SK-N-SH (cell line): ENCODE measurements at regions not wholly inside any gene's neighbourhood (a gene's known extent, or its start where the extent isn't known, plus 50 kb on each side); places are given as distances from the start of the nearest gene placed in this dataset.

Source experiments
- CTCF ChIA-PET: fragments of 300-600, 350-600 bp; formaldehyde crosslinking; extraction: SDS; loops from one replicate; lab custom pipeline; 2021; lab: Yijun Ruan, JAX
- POLR2A ChIA-PET: fragments of 350-600 bp; sonication (Branson Sonifier 250); formaldehyde crosslinking; extraction: SDS; loops from one replicate; lab custom pipeline; 2020; ENCODE audit warnings: antibody characterized with exemption, inconsistent platforms; lab: Yijun Ruan, JAX
- DNase-seq: peaks from one replicate; pipeline ENCODE4 v3.0.0; 2012
- H2AFZ ChIP-seq: fragments of 200-600 bp; sonication (generic); 2 replicates; pipeline ENCODE4 v1.8.1; 2016; ENCODE audit warnings: antibody characterized with exemption, mild to moderate bottlenecking, low read depth
- H3F3A ChIP-seq: fragments of 200-600 bp; sonication (generic); replicated peaks from 2 replicates; pipeline ENCODE3; 2016; ENCODE audit warnings: antibody characterized with exemption, mild to moderate bottlenecking; ENCODE audit not compliant: insufficient read depth
- H3K27ac ChIP-seq, 2 experiments: fragments of 200-500 bp in 1 of 2; fragments of 200-600 bp in 1 of 2; sonication (Bioruptor generic) in 1 of 2; sonication (generic), shearing (Covaris generic) in 1 of 2; 2 replicates each; pipeline versions ENCODE4 v1.5.1 to v1.6.1; 2014 to 2016; ENCODE audit warnings: low read depth in 2 of 2, inconsistent platforms in 1 of 2, low read length in 1 of 2, mild to moderate bottlenecking in 1 of 2, mixed read lengths in 1 of 2
- H3K27me3 ChIP-seq: fragments of 200-600 bp; sonication (generic), shearing (Covaris generic); 2 replicates; pipeline ENCODE4 v1.6.1; 2016; ENCODE audit warnings: mixed run types; ENCODE audit not compliant: insufficient read depth
- H3K36me3 ChIP-seq, 2 experiments: fragments of 200-500 bp in 1 of 2; fragments of 200-600 bp in 1 of 2; sonication (Bioruptor generic) in 1 of 2; sonication (generic) in 1 of 2; replicated peaks in 1 of 2; 2 replicates each; pipeline versions ENCODE3 to v1.5.1; 2014 to 2016; ENCODE audit warnings: low read length in 1 of 2, mild to moderate bottlenecking in 1 of 2; ENCODE audit not compliant: insufficient read depth in 2 of 2, control insufficient read depth in 1 of 2
- H3K4me1 ChIP-seq, 2 experiments: fragments of 200-500 bp in 1 of 2; fragments of 200-600 bp in 1 of 2; sonication (Bioruptor generic) in 1 of 2; sonication (generic), shearing (Covaris generic) in 1 of 2; 2 replicates each; pipeline versions ENCODE4 v1.5.1 to v1.6.1; 2014 to 2016; ENCODE audit warnings: low read depth in 1 of 2, low read length in 1 of 2, mixed run types in 1 of 2; ENCODE audit not compliant: insufficient read depth in 2 of 2, control insufficient read depth in 1 of 2
- H3K4me2 ChIP-seq: fragments of 200-600 bp; sonication (generic), shearing (Covaris generic); 2 replicates; pipeline ENCODE4 v1.6.1; 2017; ENCODE audit warnings: mixed run types
- H3K4me3 ChIP-seq, 2 experiments: fragments of 200-500 bp in 1 of 2; fragments of 200-600 bp in 1 of 2; sonication (Bioruptor generic) in 1 of 2; sonication (generic), shearing (Covaris generic) in 1 of 2; 2 replicates each; pipeline versions ENCODE4 v1.5.1 to v1.8.1; 2014 to 2016; ENCODE audit warnings: low read depth in 2 of 2, inconsistent platforms in 1 of 2, low read length in 1 of 2, mild to moderate bottlenecking in 1 of 2, mixed read lengths in 1 of 2, moderate library complexity in 1 of 2
- H3K79me2 ChIP-seq: fragments of 200-600 bp; sonication (generic); 2 replicates; pipeline ENCODE4 v1.8.1; 2017; ENCODE audit warnings: mild to moderate bottlenecking; ENCODE audit not compliant: insufficient read depth
- H3K9ac ChIP-seq: fragments of 200-600 bp; sonication (generic); 2 replicates; pipeline ENCODE4 v1.6.1; 2017; ENCODE audit warnings: mixed run types
- H3K9me2 ChIP-seq: fragments of 200-600 bp; sonication (generic); 2 replicates; pipeline ENCODE4 v1.6.1; 2017; ENCODE audit warnings: mixed run types
- H3K9me3 ChIP-seq: fragments of 200-600 bp; sonication (generic); 2 replicates; pipeline ENCODE4 v1.6.1; 2017; ENCODE audit warnings: mixed run types, mild to moderate bottlenecking, moderate library complexity
- H4K20me1 ChIP-seq: fragments of 200-600 bp; sonication (generic); 2 replicates; pipeline ENCODE4 v1.6.1; 2017; ENCODE audit warnings: mild to moderate bottlenecking, mixed run types; ENCODE audit not compliant: insufficient read depth
- ELF1 ChIP-seq: IDR thresholded peaks from 2 replicates; pipeline ENCODE4 v1.4.0; 2012
- JUND ChIP-seq: IDR thresholded peaks from 2 replicates; pipeline ENCODE4 v1.4.0; 2012
- NFIC ChIP-seq: IDR thresholded peaks from 2 replicates; pipeline ENCODE4 v1.4.0; 2012; ENCODE audit warnings: borderline replicate concordance
- NRF1 ChIP-seq: IDR thresholded peaks from 2 replicates; pipeline ENCODE4 v1.6.1; 2012; ENCODE audit warnings: low read depth, mild to moderate bottlenecking, low read length
- PBX3 ChIP-seq: IDR thresholded peaks from 2 replicates; pipeline ENCODE4; 2012
- RCOR1 ChIP-seq: fragments of 150-350 bp; IDR thresholded peaks from 2 replicates; pipeline ENCODE4 v1.6.1; 2017; ENCODE audit warnings: antibody characterized with exemption, low read length
- USF1 ChIP-seq: IDR thresholded peaks from 2 replicates; pipeline ENCODE4 v1.4.0; 2012; ENCODE audit warnings: low read depth, borderline replicate concordance
- USF2 ChIP-seq: fragments of 150-350 bp; IDR thresholded peaks from 2 replicates; pipeline ENCODE4 v1.6.1; 2017; ENCODE audit warnings: antibody characterized with exemption, low read length, low read depth, borderline replicate concordance
- WGBS: methylation state at CpG from one replicate; pipeline ENCODE4 v1.1.6; 2017; ENCODE audit warnings: low lambda C conversion rate; 5-methylcytosine and 5-hydroxymethylcytosine counted together

- Histone ChIP-seq H3K4me2 (peak overlapping the region; percentile 29; the same call in 1 of the 2 replicates), H4K20me1 (no peaks in the 10 kb centered on the region), H3K27ac (peak overlapping the region; percentile 83 to 87; a peak in 3 of 4 replicates), H2AFZ (peak overlapping the region; percentile 9; the same call in 1 of the 2 replicates), H3K9me2 (no peaks in the 10 kb centered on the region), H3K9me3 (no peaks in the 10 kb centered on the region), H3K9ac (peak overlapping the region; percentile 45; the same call in 1 of the 2 replicates), H3F3A (peaks cover 26% of the 10 kb centered on the region), H3K4me3 (no peak overlapping the region), H3K79me2 (no peaks in the 10 kb centered on the region), H3K4me1 (peaks cover 0 to 21% of the 10 kb centered on the region in 2 experiments; a peak in 2 of 4 replicates), H3K27me3 (no peaks in the 10 kb centered on the region), H3K36me3 (no peaks in the 10 kb centered on the region)
- POLR2A ChIA-PET = no interaction called here
- DNase-seq = no peak
- TF ChIP-seq RCOR1 = no peak
- no peak for TF ChIP-seq USF2
- 53% methylated on average over 4 of the region's 4 CpGs for WGBS
- CTCF ChIA-PET = no interaction called here
Observed at GRCh38 chr6:139588734-139589593, 214.5 kb upstream of the CITED2 start.

- Histone ChIP-seq H3K36me3 (no peaks in the 10 kb centered on the region), H3K4me2 (peak overlapping the region; percentile 29; the same call in 1 of the 2 replicates), H3K9me3 (no peaks in the 10 kb centered on the region), H3F3A (peaks cover 29% of the 10 kb centered on the region), H2AFZ (peak overlapping the region; percentile 9; the same call in 1 of the 2 replicates), H3K79me2 (no peaks in the 10 kb centered on the region), H3K27me3 (no peaks in the 10 kb centered on the region), H3K9me2 (no peaks in the 10 kb centered on the region), H4K20me1 (no peaks in the 10 kb centered on the region), H3K4me1 (peaks cover 0 to 24% of the 10 kb centered on the region in 2 experiments; a peak in 2 of 4 replicates), H3K4me3 (no peak overlapping the region), H3K27ac (peak overlapping the region; percentile 83 to 87), H3K9ac (peak overlapping the region; percentile 45; the same call in 1 of the 2 replicates)
- WGBS = 24% methylated on average over 3 of the region's 3 CpGs
- ChIA-PET POLR2A (no interaction called here), CTCF (no interaction called here)
- no peak for DNase-seq
- TF ChIP-seq NFIC = peak; percentile 39; the same call in 1 of the 2 replicates
- no peak for TF ChIP-seq NRF1
- no peak for TF ChIP-seq USF2
- TF ChIP-seq USF1 = no peak
- 0 out of 2 replicates have a peak, but pooled peaks have one; percentile 15 for TF ChIP-seq JUND
- TF ChIP-seq PBX3 = peak; percentile 34; the same call in 1 of the 2 replicates
- no peak for TF ChIP-seq ELF1
Observed at GRCh38 chr6:139588076-139588639, 213.7 kb upstream of the CITED2 start.
